ENCODE measurements at regions not wholly inside any gene's neighbourhood (a gene's known extent, or its start where the extent isn't known, plus 50 kb on each side); places are given as distances from the start of the nearest gene placed in this dataset.
A peak's percentile ranks its signal among the peaks of the same experiment; 100 is the strongest.

DNA sequence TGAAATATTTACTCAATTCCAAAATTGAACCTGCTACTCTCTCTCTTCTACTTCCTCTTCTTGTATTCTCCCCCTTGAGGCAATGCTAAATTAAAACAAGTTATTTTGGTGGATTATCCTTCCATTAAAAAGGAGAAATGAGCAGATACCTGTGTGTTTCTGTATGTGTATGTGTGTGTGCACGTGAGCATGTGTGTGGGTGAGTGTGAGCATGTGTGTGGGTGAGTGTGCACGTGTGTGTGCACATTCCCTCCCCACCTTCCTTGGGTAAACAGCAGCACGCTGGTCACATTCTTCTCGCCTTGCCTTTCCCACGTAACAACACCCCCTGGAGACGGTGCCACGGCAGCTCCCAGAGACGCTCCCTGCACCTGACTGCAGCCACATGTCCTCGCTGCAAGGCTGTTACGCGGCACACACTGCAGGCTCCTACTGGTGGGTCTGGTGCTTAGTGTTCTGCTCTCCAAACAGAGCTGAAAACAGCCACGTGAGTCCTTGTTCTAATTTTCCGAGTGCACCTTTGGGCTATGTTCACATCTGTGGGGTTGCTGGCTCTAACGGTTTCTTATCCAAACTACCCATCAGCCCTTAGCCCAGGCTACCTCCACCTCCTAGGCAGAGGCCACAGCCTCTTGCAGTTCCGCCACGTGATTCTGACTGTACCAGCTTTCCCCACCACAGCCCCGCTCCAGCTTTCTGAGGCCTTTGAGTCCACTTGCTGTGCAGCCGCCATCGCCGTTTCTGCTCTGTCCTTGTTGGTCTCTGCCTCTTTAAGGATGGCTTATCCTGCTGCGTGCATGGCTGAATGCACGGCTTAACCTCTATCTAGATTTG lies 123.4 kb downstream of the CTTN start:
- FAIRE-seq (no peak), DNase-seq (ENCODE audit: low spot score) (no peak)

DNA sequence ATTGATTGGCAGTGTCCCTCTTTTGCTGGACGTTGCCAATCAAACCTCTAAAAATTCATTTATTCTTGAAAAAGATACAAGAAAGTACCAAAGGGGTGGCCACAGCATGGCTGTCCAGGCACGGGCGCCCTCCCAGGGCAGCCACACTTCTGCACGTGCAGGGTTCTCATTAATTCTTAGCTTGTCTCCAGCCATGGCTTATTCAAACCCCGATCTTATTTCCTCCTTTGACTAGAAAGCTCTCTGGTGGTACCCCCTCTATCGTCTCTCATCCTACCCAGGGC lies 123.9 kb downstream of the CTTN start:
- no peak for FAIRE-seq
- DNase-seq (ENCODE audit: low spot score), result no peak

GRCh38 chr11:70522593-70523311 lies 124.4 kb downstream of the CTTN start:
- DNase-seq (ENCODE audit: low spot score) (no peak), FAIRE-seq (no peak)

DNA sequence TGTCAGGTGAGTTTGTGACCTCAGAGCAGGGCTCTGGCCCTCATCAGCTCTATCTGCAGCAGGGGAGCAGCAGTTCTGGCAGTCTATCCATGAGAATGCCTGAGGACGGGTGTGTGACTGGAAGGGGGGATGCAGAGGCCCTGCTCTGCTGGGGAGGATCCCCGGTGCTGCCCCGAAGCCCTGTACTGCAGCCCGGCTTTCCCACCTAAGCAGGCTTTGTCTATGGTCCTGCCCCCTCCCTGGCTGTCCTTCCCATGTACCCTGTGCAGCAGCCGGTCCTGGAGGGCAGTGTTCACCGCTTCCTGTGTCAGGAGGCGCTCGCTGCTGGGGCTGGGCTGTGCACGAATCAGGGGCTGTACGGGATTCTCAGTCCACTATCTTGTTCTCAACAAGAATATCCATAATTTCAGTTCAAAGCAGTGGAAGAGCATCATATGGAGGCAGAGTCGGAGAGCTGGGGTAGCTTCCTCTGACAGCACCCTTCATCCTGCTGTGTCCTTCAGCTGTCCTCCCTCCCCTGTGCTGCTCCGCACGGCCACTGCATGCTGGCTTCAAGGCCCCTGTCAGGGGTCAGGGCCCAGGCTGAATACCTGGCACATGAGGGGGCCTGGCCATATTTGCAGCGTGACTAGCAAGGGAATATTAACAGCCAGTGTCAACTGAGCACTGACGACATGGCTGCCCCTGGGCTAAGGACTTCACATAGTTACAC lies 125.2 kb downstream of the CTTN start:
- DNase-seq (ENCODE audit: low spot score), result no peak
- FAIRE-seq, result no peak

DNA sequence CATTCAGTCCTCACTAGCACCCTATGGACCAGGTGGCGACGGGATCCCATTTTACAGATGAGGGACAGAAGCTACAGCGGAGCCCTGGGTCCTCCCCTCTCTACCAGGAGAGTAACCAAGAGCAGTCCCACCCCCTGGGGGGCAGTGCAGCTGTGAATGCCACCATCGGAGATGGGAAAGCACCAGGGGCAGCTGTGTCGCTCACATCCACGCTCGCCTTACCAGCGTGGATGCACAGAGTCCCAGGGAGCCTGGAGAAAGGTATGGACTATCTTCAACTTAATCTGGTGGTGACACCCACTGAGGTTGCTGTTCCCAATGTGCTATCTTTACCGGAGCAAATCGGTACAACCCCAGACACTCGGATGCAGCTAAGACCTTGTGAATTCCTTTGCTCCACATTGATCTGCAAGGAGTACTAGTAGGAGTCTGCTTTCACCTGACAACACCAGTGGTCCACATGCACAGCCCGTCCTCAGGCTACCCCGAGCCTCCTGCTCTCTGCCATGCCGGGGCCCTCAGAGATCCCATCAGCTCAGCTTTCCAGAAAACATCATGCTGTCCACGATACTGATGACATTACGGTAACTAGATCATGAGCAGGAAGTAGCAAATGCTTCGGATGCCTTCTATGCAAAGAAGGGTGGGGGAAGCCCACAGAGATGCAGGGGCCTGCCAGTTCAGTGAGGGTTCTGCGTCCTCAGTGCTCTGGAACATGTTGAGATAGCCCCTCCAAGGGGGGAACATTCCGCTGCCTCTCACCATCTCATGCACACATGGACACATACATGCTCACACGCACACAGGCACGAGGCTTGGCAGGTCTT lies 126.0 kb downstream of the CTTN start:
- FAIRE-seq (no peak), DNase-seq (ENCODE audit: low spot score) (no peak)

DNA sequence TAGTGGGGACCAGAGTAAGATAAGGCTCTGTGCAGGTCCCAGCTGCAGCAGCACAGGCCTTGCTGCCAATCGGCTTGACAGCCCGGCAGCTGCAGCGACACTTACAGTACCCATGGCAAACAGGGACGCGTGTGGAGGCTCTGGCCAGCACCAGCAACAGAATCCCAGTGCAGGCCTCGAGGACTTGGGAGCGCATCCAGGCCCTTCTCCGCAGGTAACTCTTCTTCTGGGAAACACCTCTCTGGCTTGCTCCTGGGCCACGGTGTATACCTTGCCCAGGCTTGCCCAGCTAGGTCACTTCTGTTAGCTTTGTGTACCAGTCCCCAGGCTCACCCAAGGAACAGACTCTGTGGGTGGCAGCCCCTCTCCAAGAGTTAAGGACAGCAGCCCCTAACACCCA lies 126.7 kb downstream of the CTTN start:
- DNase-seq (ENCODE audit: low spot score) (no peak), FAIRE-seq (no peak)

- no peak for FAIRE-seq
- DNase-seq (ENCODE audit: low spot score), result no peak
Measured at GRCh38 chr11:70525466-70525865, 127.1 kb downstream of the CTTN start.

GRCh38 chr11:70526116-70527045 lies 128.1 kb downstream of the CTTN start:
- FAIRE-seq (no peak), DNase-seq (ENCODE audit: low spot score) (no peak)

DNA sequence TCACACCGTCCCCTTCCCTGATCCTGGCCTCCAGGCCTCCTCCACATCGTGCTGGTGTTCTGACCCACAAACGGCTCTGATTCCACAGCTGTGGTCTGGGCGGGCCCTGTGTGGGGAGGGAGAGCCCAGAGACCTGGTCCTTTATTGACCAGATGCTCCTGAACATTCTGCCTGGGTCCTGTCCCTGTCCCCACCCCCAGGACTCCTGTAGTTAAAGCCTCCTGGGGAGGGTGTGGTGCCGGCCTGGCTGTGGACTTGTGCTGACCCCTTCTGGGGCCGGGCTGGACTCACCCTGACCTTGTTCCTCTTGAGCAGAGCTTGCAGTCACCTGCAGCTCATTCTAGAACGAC lies 128.7 kb downstream of the CTTN start:
- DNase-seq (ENCODE audit: low spot score) (no peak), FAIRE-seq (no peak)

DNA sequence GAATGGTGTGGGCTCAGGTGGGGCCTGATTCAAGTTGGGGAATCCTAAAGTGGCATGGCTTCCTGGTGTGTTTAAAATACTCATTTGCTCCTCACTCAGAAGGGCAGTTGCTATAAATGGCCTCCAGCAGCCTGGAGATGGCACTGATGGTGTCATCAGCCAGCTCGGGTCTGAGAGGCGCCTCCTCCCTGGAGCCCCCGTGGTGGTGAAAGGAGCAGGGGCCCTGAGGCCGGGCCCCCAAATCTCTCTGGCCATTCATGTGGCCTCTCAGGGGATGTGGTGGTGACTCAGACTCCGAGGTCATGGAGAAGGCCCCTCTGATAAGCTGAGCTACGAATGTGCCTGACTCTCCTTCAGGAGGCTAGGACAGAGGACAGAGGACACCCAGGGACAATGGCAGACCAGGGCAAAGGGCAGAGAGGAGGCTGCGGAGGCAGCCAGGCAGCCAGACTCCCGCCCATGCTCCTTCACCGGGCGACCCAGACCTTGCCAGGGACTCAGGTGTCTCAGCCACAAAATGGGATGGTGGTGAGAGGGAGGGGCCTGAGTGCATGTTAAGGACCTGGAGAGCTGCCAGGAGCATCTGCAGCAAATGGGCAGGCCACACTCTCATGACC lies 129.2 kb downstream of the CTTN start:
- FAIRE-seq, result no peak
- no peak for DNase-seq (ENCODE audit: low spot score)

DNA sequence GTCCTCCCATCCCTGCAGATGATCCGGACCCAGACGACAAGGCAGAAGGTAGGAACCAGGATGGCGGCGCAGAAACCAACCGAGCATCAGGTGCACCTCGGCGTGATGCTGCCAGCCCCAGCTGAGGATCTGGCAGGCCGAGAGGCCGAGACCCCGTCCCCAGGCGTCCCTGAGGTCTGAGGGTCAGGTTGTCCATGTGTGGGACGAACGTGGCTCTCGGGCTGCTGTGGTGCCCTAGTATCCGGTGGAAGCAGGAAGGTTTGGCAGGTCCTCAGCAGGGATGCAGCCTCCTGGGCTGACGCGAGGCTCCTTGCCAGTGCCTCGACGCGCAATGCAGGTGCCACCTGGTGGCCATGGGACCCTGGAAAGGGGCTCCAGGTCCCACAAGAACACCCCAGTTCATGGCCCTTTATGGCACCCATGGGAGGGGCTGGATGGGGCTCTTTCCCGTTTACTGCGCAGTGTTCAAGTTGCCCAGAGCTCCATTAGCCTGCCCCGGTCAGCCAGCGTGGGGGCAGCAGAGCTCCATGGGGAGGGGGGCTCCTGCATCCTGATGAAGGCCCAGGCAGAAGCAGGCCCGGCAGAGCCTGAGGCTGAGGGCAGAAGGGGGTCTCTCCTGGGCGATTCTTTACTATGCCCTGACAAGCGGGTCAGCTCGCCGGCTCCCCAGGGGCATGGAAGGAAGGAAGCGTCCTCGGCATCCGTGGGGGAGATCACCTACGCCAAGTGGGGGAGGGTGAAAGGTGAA lies 129.9 kb downstream of the CTTN start:
- DNase-seq (ENCODE audit: low spot score), result no peak
- no peak for FAIRE-seq

DNA sequence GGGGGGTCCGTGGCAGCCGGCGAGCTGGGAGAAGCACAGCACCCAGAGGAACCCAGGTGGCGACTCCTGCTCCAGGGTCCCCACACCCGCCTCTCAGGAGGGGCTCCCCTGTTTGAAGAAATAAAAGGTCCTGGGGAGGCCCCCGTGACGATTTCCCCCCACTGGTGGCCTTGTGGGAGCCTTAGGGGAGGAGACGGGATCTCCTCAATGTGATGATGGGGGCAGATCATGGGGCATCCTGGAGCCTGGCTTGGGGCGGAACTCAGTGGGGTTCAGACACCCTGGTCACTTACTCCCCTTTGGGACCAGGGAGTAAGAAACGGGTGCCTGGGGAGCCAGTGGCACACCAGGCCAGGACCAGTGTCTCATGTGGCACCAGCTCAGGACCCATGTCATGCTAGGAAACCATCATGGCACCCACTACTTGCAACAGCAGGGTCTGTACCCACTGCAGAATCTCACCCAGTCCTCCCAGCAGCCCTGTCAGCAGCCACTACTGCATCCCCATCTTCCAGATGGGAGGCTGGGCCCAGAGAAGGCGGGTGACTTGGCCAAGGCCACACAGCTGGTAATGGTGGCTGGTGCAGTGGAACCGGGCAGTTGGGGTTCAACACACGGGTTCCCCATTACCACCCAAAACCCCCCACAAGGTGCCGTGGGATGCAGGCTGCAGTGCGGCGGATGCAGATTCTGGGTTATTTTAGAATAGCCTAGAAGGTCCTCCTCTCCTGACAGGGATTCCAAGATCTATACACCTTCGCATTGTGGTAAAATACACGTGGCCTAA lies 130.7 kb downstream of the CTTN start:
- FAIRE-seq, result no peak

DNA sequence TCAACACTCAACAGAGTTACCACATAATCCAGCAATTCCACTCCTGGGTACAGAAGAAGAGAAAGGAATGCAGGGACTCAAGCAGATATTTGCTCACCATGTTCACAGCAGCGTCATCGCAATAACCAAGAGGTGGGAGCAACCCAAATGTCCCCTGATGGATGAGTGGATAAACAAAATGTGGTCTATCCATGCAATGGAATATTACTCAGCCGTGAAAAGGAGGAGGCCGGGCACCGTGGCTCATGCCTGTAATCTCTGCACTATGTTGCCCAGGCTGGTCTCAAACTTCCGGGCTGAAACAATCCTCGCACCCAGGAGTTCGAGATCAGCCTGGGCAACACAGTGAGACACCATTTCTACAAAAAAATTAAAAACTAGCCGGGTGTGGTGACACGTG lies 131.7 kb downstream of the CTTN start:
- FAIRE-seq (no peak), DNase-seq (ENCODE audit: low spot score) (no peak)

More for the DNA sequence above, 130.7 kb downstream of the CTTN start:
- DNase-seq (ENCODE audit: low spot score), result no peak

- DNase-seq (ENCODE audit: low spot score), result no peak
- FAIRE-seq, result no peak
Measured at GRCh38 chr11:70530629-70531185, 132.4 kb downstream of the CTTN start.

- FAIRE-seq (no peak), DNase-seq (ENCODE audit: low spot score) (no peak)
Measured at GRCh38 chr11:70531281-70532065, 133.1 kb downstream of the CTTN start.

DNA sequence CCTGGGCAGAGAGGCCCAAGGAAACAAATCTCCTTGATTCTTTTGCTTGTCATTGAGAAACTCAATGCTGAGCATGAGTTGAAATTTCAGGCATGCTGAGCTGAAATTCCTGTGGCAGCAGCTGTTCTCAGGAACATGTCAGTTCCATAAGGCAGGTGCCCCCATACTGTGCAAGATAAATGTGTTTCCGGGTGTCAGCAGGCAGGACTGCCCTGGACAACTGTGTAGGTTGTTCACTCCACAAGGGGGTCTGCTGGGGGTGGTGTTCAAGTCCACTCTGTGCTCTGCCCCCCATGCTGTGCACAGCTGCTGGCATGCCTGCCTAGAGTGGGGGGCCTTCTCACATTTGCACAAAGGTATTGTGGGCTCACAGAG lies 133.7 kb downstream of the CTTN start:
- DNase-seq (ENCODE audit: low spot score) (no peak), FAIRE-seq (no peak)

DNA sequence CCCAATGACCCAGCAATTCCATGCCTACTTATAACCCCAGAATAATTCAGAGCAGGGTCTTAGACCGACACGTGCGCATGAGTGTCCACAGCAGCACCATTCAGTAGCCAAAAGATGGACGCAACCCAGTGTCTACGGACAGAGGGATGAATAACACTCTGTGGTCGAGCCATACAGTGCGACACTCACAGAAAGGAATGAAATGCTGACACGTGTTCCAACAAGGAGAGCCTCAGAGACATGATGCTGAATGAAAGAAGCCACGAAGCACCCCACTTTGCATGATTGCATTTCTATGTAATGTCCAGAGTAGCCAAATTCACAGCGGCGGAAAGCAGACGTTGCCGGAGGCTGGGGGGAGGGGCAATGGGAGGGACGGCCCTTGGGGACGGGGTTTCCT lies 134.4 kb downstream of the CTTN start:
- FAIRE-seq (no peak), DNase-seq (ENCODE audit: low spot score) (peak; percentile 4)
